Loucy (cell line): ENCODE measurements at regions not wholly inside any gene's neighbourhood (a gene's known extent, or its start where the extent isn't known, plus 50 kb on each side); places are given as distances from the start of the nearest gene placed in this dataset.

ENCODE experiments used
- H2AFZ ChIP-seq: fragments of 200-600 bp; sonication (generic); 2 replicates; pipeline ENCODE4 v1.6.0; 2016; ENCODE audit warnings: antibody characterized with exemption, mild to moderate bottlenecking, low read length, moderate library complexity
- H3F3A ChIP-seq: fragments of 200-600 bp; 2 replicates; pipeline ENCODE4 v1.6.0; 2016; ENCODE audit warnings: antibody characterized with exemption, low read depth, mild to moderate bottlenecking
- H3K27me3 ChIP-seq: fragments of 200-600 bp; sonication (generic); 2 replicates; pipeline ENCODE4 v1.6.1; 2014; ENCODE audit warnings: low read length, mild to moderate bottlenecking; ENCODE audit not compliant: insufficient read depth, poor library complexity, severe bottlenecking
- H3K36me3 ChIP-seq: fragments of 200-600 bp; sonication (generic); 2 replicates; pipeline ENCODE4 v1.6.1; 2016; ENCODE audit warnings: low read length; ENCODE audit not compliant: insufficient read depth
- H3K4me1 ChIP-seq: fragments of 200-600 bp; sonication (generic); 2 replicates; pipeline ENCODE4 v1.5.1; 2014; ENCODE audit warnings: low read length, mild to moderate bottlenecking; ENCODE audit not compliant: insufficient read depth, poor library complexity, severe bottlenecking
- H3K4me2 ChIP-seq: fragments of 200-600 bp; sonication (generic); 2 replicates; pipeline ENCODE4 v1.6.0; 2014; ENCODE audit warnings: antibody characterized with exemption, low read length, low read depth, mild to moderate bottlenecking; ENCODE audit not compliant: poor library complexity, severe bottlenecking
- H3K4me3 ChIP-seq: fragments of 200-600 bp; sonication (generic); 2 replicates; pipeline ENCODE4 v1.5.1; 2014; ENCODE audit warnings: low read length, mild to moderate bottlenecking, mixed read lengths; ENCODE audit not compliant: poor library complexity, severe bottlenecking
- H3K79me2 ChIP-seq: fragments of 200-600 bp; sonication (generic); 2 replicates; pipeline ENCODE4 v1.6.1; 2014; ENCODE audit warnings: low read length; ENCODE audit not compliant: insufficient read depth
- H3K9ac ChIP-seq: fragments of 200-600 bp; sonication (generic); 2 replicates; pipeline ENCODE4 v1.6.0; 2014; ENCODE audit warnings: mild to moderate bottlenecking, low read depth, low read length, moderate library complexity; ENCODE audit not compliant: poor library complexity, severe bottlenecking
- H3K9me2 ChIP-seq: fragments of 200-600 bp; sonication (generic); replicated peaks from 2 replicates; pipeline ENCODE4 v1.6.1; 2016; ENCODE audit warnings: low read depth, low read length, mixed read lengths
- H3K9me3 ChIP-seq: fragments of 200-600 bp; sonication (generic); 2 replicates; pipeline ENCODE4 v1.6.1; 2014; ENCODE audit warnings: mild to moderate bottlenecking, antibody characterized with exemption, low read length, low read depth; ENCODE audit not compliant: insufficient read depth
- H4K20me1 ChIP-seq: fragments of 200-600 bp; sonication (generic); 2 replicates; pipeline ENCODE4 v1.6.0; 2014; ENCODE audit warnings: antibody characterized with exemption, low read length, mild to moderate bottlenecking; ENCODE audit not compliant: insufficient read depth, poor library complexity, severe bottlenecking
- EZH2phosphoT487 ChIP-seq: fragments of 200-600 bp; IDR thresholded peaks from 2 replicates; pipeline ENCODE4 v1.6.1; 2018; ENCODE audit warnings: antibody characterized with exemption, mild to moderate bottlenecking, moderate library complexity, borderline replicate concordance
- TF ChIP-seq, protein P1 (sequence below): fragments of 200-600 bp; sonication (generic); conservative IDR thresholded peaks from 2 replicates; pipeline ENCODE4 v1.5.1; 2014; ENCODE audit warnings: mild to moderate bottlenecking, antibody characterized with exemption, low read length

DNA sequence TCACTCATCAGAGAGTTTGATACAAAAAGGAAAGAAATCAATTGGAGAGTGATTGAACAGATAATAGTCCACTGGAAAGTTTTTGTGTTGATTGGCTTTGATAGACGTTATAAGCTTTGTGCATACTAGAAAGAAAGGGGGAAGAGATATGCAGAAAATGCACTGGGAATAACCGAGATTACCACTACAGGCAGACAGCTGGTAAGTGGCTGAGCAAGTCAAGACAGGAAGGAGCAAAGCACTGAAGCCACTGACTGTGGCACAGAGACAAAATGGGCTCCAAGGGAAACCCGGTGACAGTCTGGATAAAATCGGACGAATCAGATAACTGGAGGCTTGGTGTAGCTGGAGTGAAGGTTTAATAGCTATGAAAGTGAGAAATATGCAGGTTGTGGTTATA lies 209.0 kb downstream of the SIM1 start:
- no peak overlapping the region for H3K4me3 ChIP-seq
- H3F3A ChIP-seq = no peaks in the 10 kb centered on the region; the same call in 1 of the 2 replicates
- H3K27me3 ChIP-seq = no peaks in the 10 kb centered on the region
- H3K4me1 ChIP-seq = peaks cover 26% of the 10 kb centered on the region
- no peaks in the 10 kb centered on the region for H4K20me1 ChIP-seq
- H3K79me2 ChIP-seq = no peaks in the 10 kb centered on the region
- H3K9me2 ChIP-seq = no peaks in the 10 kb centered on the region
- TF ChIP-seq EZH2phosphoT487 = no peak
- TF ChIP-seq, protein P1, sequence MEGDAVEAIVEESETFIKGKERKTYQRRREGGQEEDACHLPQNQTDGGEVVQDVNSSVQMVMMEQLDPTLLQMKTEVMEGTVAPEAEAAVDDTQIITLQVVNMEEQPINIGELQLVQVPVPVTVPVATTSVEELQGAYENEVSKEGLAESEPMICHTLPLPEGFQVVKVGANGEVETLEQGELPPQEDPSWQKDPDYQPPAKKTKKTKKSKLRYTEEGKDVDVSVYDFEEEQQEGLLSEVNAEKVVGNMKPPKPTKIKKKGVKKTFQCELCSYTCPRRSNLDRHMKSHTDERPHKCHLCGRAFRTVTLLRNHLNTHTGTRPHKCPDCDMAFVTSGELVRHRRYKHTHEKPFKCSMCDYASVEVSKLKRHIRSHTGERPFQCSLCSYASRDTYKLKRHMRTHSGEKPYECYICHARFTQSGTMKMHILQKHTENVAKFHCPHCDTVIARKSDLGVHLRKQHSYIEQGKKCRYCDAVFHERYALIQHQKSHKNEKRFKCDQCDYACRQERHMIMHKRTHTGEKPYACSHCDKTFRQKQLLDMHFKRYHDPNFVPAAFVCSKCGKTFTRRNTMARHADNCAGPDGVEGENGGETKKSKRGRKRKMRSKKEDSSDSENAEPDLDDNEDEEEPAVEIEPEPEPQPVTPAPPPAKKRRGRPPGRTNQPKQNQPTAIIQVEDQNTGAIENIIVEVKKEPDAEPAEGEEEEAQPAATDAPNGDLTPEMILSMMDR = no peak
- no peaks in the 10 kb centered on the region for H3K9me3 ChIP-seq
- H2AFZ ChIP-seq = peak overlapping the region; percentile 47
- H3K9ac ChIP-seq = no peak overlapping the region
- no peak overlapping the region for H3K4me2 ChIP-seq
- no peaks in the 10 kb centered on the region for H3K36me3 ChIP-seq

DNA sequence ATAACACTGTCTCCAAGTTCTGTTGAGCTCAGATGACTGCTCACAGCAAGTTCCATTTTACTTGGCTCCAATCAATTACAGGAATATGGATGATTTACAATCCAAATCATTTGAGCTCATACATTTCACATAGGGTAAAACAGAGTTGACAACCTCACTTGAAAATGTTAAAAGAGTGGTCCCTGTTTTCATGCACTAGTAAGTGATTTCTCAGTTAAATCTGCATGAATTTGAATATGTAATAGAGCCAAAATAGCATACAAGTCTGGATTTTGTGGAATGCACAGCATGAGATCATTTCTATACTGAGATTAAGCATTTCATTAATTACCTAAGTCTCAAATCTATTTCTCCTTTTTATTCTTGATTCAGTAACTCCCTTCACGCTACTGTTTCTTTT lies 217.6 kb downstream of the SIM1 start:
- Histone ChIP-seq H3K79me2 (no peaks in the 10 kb centered on the region), H3K9me3 (no peaks in the 10 kb centered on the region), H3K9ac (no peak overlapping the region), H3K4me2 (no peak overlapping the region), H2AFZ (no peak overlapping the region), H3K4me3 (no peak overlapping the region), H3F3A (no peaks in the 10 kb centered on the region), H3K27me3 (no peaks in the 10 kb centered on the region), H3K4me1 (no peaks in the 10 kb centered on the region), H3K9me2 (no peaks in the 10 kb centered on the region), H4K20me1 (no peaks in the 10 kb centered on the region), H3K36me3 (no peaks in the 10 kb centered on the region)
- TF ChIP-seq, protein P1 = no peak
- TF ChIP-seq EZH2phosphoT487 = no peak

DNA sequence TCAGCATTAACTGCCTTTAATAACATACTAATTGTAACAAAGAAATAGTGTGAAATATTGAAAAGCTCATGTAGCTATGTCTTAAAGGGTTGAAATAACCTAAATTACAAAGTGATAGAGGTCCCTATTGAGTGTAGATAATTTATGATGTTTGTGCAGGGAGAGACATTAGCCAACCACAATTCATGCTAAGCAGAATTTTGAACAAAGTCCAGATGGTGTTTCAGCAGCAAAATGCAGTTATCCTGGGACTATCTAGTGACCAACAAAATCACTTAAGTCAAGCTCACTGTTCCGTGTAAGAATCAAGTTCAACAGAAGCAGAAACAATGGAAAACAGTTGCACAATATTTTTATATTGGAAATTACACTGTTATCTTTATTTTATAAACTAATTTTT lies 218.5 kb downstream of the SIM1 start:
- no peak overlapping the region for H3K9ac ChIP-seq
- no peaks in the 10 kb centered on the region for H3K36me3 ChIP-seq
- no peaks in the 10 kb centered on the region for H3K79me2 ChIP-seq
- H3K4me1 ChIP-seq = no peaks in the 10 kb centered on the region
- no peaks in the 10 kb centered on the region for H4K20me1 ChIP-seq
- no peaks in the 10 kb centered on the region for H3K9me2 ChIP-seq
- no peak overlapping the region for H3K4me2 ChIP-seq
- H2AFZ ChIP-seq = no peak overlapping the region
- TF ChIP-seq EZH2phosphoT487 = no peak
- TF ChIP-seq, protein P1 = no peak
- H3K9me3 ChIP-seq = no peaks in the 10 kb centered on the region
- H3K4me3 ChIP-seq = no peak overlapping the region
- no peaks in the 10 kb centered on the region for H3K27me3 ChIP-seq
- no peaks in the 10 kb centered on the region for H3F3A ChIP-seq
